NCI-H146 (cell line): ENCODE measurements at regions not wholly inside any gene's neighbourhood (a gene's known extent, or its start where the extent isn't known, plus 50 kb on each side); places are given as distances from the start of the nearest gene placed in this dataset.

Experiments
- DNase-seq: peaks from one replicate; lab custom pipeline; 2025; lab: John Stamatoyannopoulos, UW

- DNase-seq, result no peak
Measured at GRCh38 chr17:63132459-63132911, 166.4 kb downstream of the TANC2 start.

GRCh38 chr17:63133491-63133890 is 167.5 kb downstream of the TANC2 start:
- no peak for DNase-seq

- DNase-seq, result no peak
Measured at GRCh38 chr17:63134867-63135266, 168.8 kb downstream of the TANC2 start.

- DNase-seq, result no peak
Measured at GRCh38 chr17:63136369-63137012, 170.5 kb downstream of the TANC2 start.

GRCh38 chr17:63137163-63137562 is 171.1 kb downstream of the TANC2 start:
- DNase-seq, result no peak

GRCh38 chr17:63138713-63139112 is 172.7 kb downstream of the TANC2 start:
- DNase-seq, result no peak

- no peak for DNase-seq
Measured at GRCh38 chr17:63139356-63139755, 173.3 kb downstream of the TANC2 start.

GRCh38 chr17:63140255-63140654 is 174.2 kb downstream of the TANC2 start:
- DNase-seq, result no peak

- DNase-seq, result no peak
Measured at GRCh38 chr17:63142836-63143235, 176.8 kb downstream of the TANC2 start.

GRCh38 chr17:63150490-63150889 is 184.5 kb downstream of the TANC2 start:
- no peak for DNase-seq

- no peak for DNase-seq
Measured at GRCh38 chr17:63150994-63151464, 185.0 kb downstream of the TANC2 start.

GRCh38 chr17:63151941-63152523 is 186.0 kb downstream of the TANC2 start:
- DNase-seq, result no peak

GRCh38 chr17:63153488-63153887 is 187.5 kb downstream of the TANC2 start:
- DNase-seq, result no peak

- DNase-seq, result no peak
Measured at GRCh38 chr17:63154586-63155244, 188.7 kb downstream of the TANC2 start.

GRCh38 chr17:63156986-63157385 is 191.0 kb downstream of the TANC2 start:
- DNase-seq, result no peak

- no peak for DNase-seq
Measured at GRCh38 chr17:63162406-63163157, 196.5 kb downstream of the TANC2 start.

GRCh38 chr17:63163158-63163520 is 197.1 kb downstream of the TANC2 start:
- no peak for DNase-seq

GRCh38 chr17:63165400-63165799 is 199.4 kb downstream of the TANC2 start:
- no peak for DNase-seq

- DNase-seq, result no peak
Measured at GRCh38 chr17:63170795-63171194, 204.8 kb downstream of the TANC2 start.

GRCh38 chr17:63171428-63172393 is 205.7 kb downstream of the TANC2 start:
- no peak for DNase-seq

- DNase-seq, result no peak
Measured at GRCh38 chr17:63173450-63173849, 207.4 kb downstream of the TANC2 start.
